IMR-90 (cell line): ENCODE measurements at regions not wholly inside any gene's neighbourhood (a gene's known extent, or its start where the extent isn't known, plus 50 kb on each side); places are given as distances from the start of the nearest gene placed in this dataset.
A peak's percentile ranks its signal among the peaks of the same experiment; 100 is the strongest.

Source experiments
- ATAC-seq: fragments of 200-7000 bp; cut with Tn5 transposase; 2 replicates; pipeline ENCODE4 v1.9.1; 2020; ENCODE audit warnings: low read depth, mild to moderate bottlenecking, moderate library complexity
- BruUV-seq: library from RNA; stranded (reverse); fragments of 400-500 nt; replicated peaks from 2 replicates; lab custom pipeline; 2021; lab: Mats Ljungman, UMichigan
- CTCF ChIA-PET: fragments of 300-600 bp; formaldehyde crosslinking; extraction: SDS; loops from one replicate; lab custom pipeline; 2021; ENCODE audit warnings: antibody characterized with exemption; lab: Yijun Ruan, JAX
- POLR2A ChIA-PET: fragments of 300-600 bp; sonication (Branson Sonifier 250); formaldehyde crosslinking; loops from one replicate; lab custom pipeline; 2022; ENCODE audit warnings: antibody characterized with exemption; ENCODE audit not compliant: unreplicated experiment; lab: Charles Lee
- DNase-seq: peaks from one replicate; pipeline ENCODE4 v3.0.0; 2013
- H2AFZ ChIP-seq: replicated peaks from 2 replicates; pipeline ENCODE3; 2013; ENCODE audit warnings: low read length, mild to moderate bottlenecking; ENCODE audit not compliant: poor library complexity
- H2AK5ac ChIP-seq: 2 replicates; pipeline ENCODE4 v1.6.1; 2013; ENCODE audit warnings: low read depth, low read length, inconsistent platforms
- H2AK9ac ChIP-seq: replicated peaks from 2 replicates; pipeline ENCODE3; 2013; ENCODE audit warnings: mild to moderate bottlenecking, low read depth, low read length, moderate library complexity; ENCODE audit not compliant: poor library complexity
- H2BK120ac ChIP-seq: 2 replicates; pipeline ENCODE4 v1.6.1; 2013; ENCODE audit warnings: low read depth, low read length, inconsistent platforms
- H2BK15ac ChIP-seq: 3 replicates; pipeline ENCODE4 v1.6.1; 2013; ENCODE audit warnings: low read depth, low read length, inconsistent platforms
- H2BK20ac ChIP-seq: 2 replicates; pipeline ENCODE4 v1.6.1; 2013; ENCODE audit warnings: low read depth, mild to moderate bottlenecking, inconsistent platforms, low read length, moderate library complexity
- H2BK5ac ChIP-seq: 2 replicates; pipeline ENCODE4 v1.6.1; 2013; ENCODE audit warnings: mild to moderate bottlenecking, low read depth, low read length, inconsistent platforms; ENCODE audit not compliant: poor library complexity, severe bottlenecking
- H3K14ac ChIP-seq: replicated peaks from 2 replicates; pipeline ENCODE4 v1.6.1; 2013; ENCODE audit warnings: low read depth, low read length, inconsistent platforms
- H3K18ac ChIP-seq: 2 replicates; pipeline ENCODE4 v1.6.1; 2013; ENCODE audit warnings: low read depth, low read length, control low read depth
- H3K23ac ChIP-seq: 2 replicates; pipeline ENCODE4 v1.6.1; 2013; ENCODE audit warnings: low read depth, low read length, inconsistent platforms
- H3K27ac ChIP-seq: 2 replicates; pipeline ENCODE4 v1.5.1; 2013; ENCODE audit warnings: mild to moderate bottlenecking, control low read depth, low read length; ENCODE audit not compliant: insufficient read depth
- H3K27me3 ChIP-seq: 2 replicates; pipeline ENCODE4 v1.6.1; 2013; ENCODE audit warnings: low read length; ENCODE audit not compliant: control insufficient read depth, insufficient read depth
- H3K36me3 ChIP-seq: 2 replicates; pipeline ENCODE4 v1.6.1; 2013; ENCODE audit warnings: low read length, mixed read lengths; ENCODE audit not compliant: control insufficient read depth, insufficient read depth
- H3K4ac ChIP-seq: 2 replicates; pipeline ENCODE4 v1.6.1; 2013; ENCODE audit warnings: low read depth, low read length, inconsistent platforms
- H3K4me1 ChIP-seq: 2 replicates; pipeline ENCODE4 v1.6.1; 2013; ENCODE audit warnings: low read length, mixed read lengths; ENCODE audit not compliant: control insufficient read depth, insufficient read depth
- H3K4me2 ChIP-seq: 2 replicates; pipeline ENCODE4 v1.6.1; 2013; ENCODE audit warnings: low read depth, mild to moderate bottlenecking, control low read depth, low read length, moderate library complexity
- H3K4me3 ChIP-seq: 2 replicates; pipeline ENCODE4 v1.5.1; 2013; ENCODE audit warnings: low read depth, mild to moderate bottlenecking, control low read depth, low read length, moderate library complexity; ENCODE audit not compliant: insufficient read depth
- H3K56ac ChIP-seq: 2 replicates; pipeline ENCODE4 v1.6.1; 2013; ENCODE audit warnings: low read length, inconsistent platforms; ENCODE audit not compliant: insufficient read depth; ENCODE audit errors: extremely low read depth
- H3K79me1 ChIP-seq, 2 experiments: 2 replicates each; pipeline ENCODE4 v1.6.1; 2013; ENCODE audit warnings: low read length in 2 of 2, inconsistent platforms in 1 of 2, low read depth in 1 of 2
- H3K9ac ChIP-seq: 2 replicates; pipeline ENCODE4 v1.6.1; 2013; ENCODE audit warnings: low read depth, low read length, control low read depth
- H3K9me1 ChIP-seq: 2 replicates; pipeline ENCODE4 v1.6.1; 2013; ENCODE audit warnings: low read length, inconsistent platforms; ENCODE audit not compliant: insufficient read depth
- H3K9me3 ChIP-seq: 2 replicates; pipeline ENCODE4 v1.6.1; 2013; ENCODE audit warnings: low read length; ENCODE audit not compliant: control insufficient read depth, insufficient read depth
- H4K20me1 ChIP-seq: 2 replicates; pipeline ENCODE4 v1.6.1; 2013; ENCODE audit warnings: low read length, inconsistent platforms; ENCODE audit not compliant: insufficient read depth
- H4K5ac ChIP-seq: 2 replicates; pipeline ENCODE4 v1.6.1; 2013; ENCODE audit warnings: mild to moderate bottlenecking, low read depth, low read length, control low read depth
- H4K8ac ChIP-seq, 2 experiments: 2 replicates each; pipeline ENCODE4 v1.6.1; 2013; ENCODE audit warnings: low read depth in 2 of 2, low read length in 2 of 2, control low read depth in 1 of 2, inconsistent platforms in 1 of 2
- H4K91ac ChIP-seq: 2 replicates; pipeline ENCODE4 v1.6.1; 2013; ENCODE audit warnings: low read depth, low read length, inconsistent platforms; ENCODE audit not compliant: insufficient read depth
- BHLHE40 ChIP-seq: fragments of 150-350 bp; IDR thresholded peaks from 2 replicates; pipeline ENCODE4 v1.6.1; 2016; ENCODE audit warnings: mild to moderate bottlenecking, low read depth, low read length
- CEBPB ChIP-seq: IDR thresholded peaks from 2 replicates; pipeline ENCODE4 v1.6.1; 2012; ENCODE audit warnings: low read depth, low read length, improper control_type of control experiment
- CTCF ChIP-seq: conservative IDR thresholded peaks from 2 replicates; pipeline ENCODE4 v1.5.1; 2012; ENCODE audit warnings: mild to moderate bottlenecking, low read depth, low read length, improper control_type of control experiment
- ELK1 ChIP-seq: fragments of 150-350 bp; IDR thresholded peaks from 2 replicates; pipeline ENCODE4 v1.6.1; 2016; ENCODE audit warnings: low read depth, mild to moderate bottlenecking, low read length, moderate library complexity, borderline replicate concordance
- MAZ ChIP-seq: IDR thresholded peaks from 2 replicates; pipeline ENCODE4 v1.6.1; 2012; ENCODE audit warnings: low read depth, mild to moderate bottlenecking, low read length, improper control_type of control experiment, moderate library complexity, borderline replicate concordance
- NFE2L2 ChIP-seq: fragments of 150-350 bp; IDR thresholded peaks from 2 replicates; pipeline ENCODE4 v1.6.1; 2016; ENCODE audit warnings: low read depth, mild to moderate bottlenecking, low read length
- POLR2A ChIP-seq: IDR thresholded peaks from 2 replicates; pipeline ENCODE4 v1.6.1; 2012; ENCODE audit warnings: mild to moderate bottlenecking, low read depth, low read length
- RAD21 ChIP-seq: IDR thresholded peaks from 2 replicates; pipeline ENCODE4 v1.6.1; 2012; ENCODE audit warnings: low read length, improper control_type of control experiment
- RCOR1 ChIP-seq: IDR thresholded peaks from 2 replicates; pipeline ENCODE4 v1.6.1; 2012; ENCODE audit warnings: mild to moderate bottlenecking, low read length, improper control_type of control experiment; ENCODE audit not compliant: insufficient replicate concordance
- SMC3 ChIP-seq: fragments of 150-350 bp; IDR thresholded peaks from 2 replicates; pipeline ENCODE4 v1.6.1; 2016; ENCODE audit warnings: low read depth, mild to moderate bottlenecking, antibody characterized with exemption, low read length, moderate library complexity
- USF2 ChIP-seq: fragments of 150-350 bp; IDR thresholded peaks from 2 replicates; pipeline ENCODE4 v1.6.1; 2017; ENCODE audit warnings: mild to moderate bottlenecking, antibody characterized with exemption, low read length, low read depth
- WGBS, 2 experiments: methylation state at CpG; one replicate each; pipeline versions ENCODE4 v1.1.5 to v1.1.7; 2013; ENCODE audit warnings: missing lambda C conversion rate in 2 of 2; ENCODE audit not compliant: insufficient read length in 1 of 2; ENCODE audit errors: extremely low coverage in 2 of 2; 5-methylcytosine and 5-hydroxymethylcytosine counted together
- dilution Hi-C: fragments of 300-500 bp; cut with HindIII; formaldehyde crosslinking; loops from one replicate; pipeline ENCODE4 v1.14.3; 2018; ENCODE audit warnings: low sequenced_read_pairs; ENCODE audit not compliant: unreplicated experiment
- in situ Hi-C: fragments of 300-500 bp; cut with MboI; formaldehyde crosslinking; loops from 3 replicates; pipeline ENCODE4 v1.14.3; 2019; ENCODE audit warnings: low sequenced_read_pairs, inconsistent platforms, mixed read lengths
- intact Hi-C: fragments of 100-400 bp; cut with micrococcal nuclease; formaldehyde crosslinking; loops from 2 replicates; pipeline ENCODE4 v1.10.0; 2022

DNA sequence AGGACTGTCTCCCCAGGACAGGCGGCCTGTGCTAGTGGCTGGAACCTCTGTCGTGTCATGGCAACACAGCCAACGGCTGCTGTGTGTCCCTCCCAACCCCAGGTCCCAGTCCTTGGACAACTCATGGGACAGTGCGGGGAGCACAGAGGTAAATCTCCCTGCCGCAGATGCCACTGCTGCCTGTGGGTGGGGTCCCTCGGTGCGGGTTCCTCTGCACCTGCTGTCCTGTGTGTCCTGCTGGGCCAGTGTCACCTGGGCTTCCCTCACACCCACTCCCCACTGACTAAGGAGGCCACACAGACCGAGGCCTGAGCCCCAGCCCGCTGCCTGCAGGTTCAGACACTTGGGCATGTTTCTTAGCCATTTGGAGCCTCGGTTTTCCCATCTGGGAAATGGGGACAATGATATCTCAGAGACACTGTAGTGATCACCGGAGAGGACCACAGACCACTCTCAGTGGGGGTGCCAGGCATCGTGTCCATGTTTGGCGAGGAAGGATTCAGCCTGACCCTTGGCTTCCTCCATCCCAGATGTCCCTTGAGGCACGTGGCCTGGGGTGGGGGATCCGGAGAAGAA lies 96.5 kb downstream of the SIK1 start:
- Histone ChIP-seq H3K4me2 (no peak overlapping the region), H4K5ac (no peak overlapping the region), H2BK5ac (no peak overlapping the region), H2AK5ac (peak overlapping the region; percentile 68), H3K36me3 (no peaks in the 10 kb centered on the region), H4K91ac (peak overlapping the region; percentile 4; the same call in 1 of the 2 replicates), H3K4me1 (peaks cover 23% of the 10 kb centered on the region), H2BK15ac (0 out of 3 replicates have a peak overlapping the region, but pooled peaks have one; percentile 20), H2AK9ac (peak overlapping the region; percentile 68), H3K79me1 (peaks cover 0 to 13% of the 10 kb centered on the region in 2 experiments; a peak in 2 of 4 replicates), H3K9me3 (no peaks in the 10 kb centered on the region), H3K4me3 (no peak overlapping the region), H3K23ac (no peak overlapping the region), H2BK20ac (no peak overlapping the region), H3K27me3 (no peaks in the 10 kb centered on the region; the same call in 1 of the 2 replicates), H3K27ac (no peak overlapping the region), H3K9me1 (peaks cover 22% of the 10 kb centered on the region), H4K20me1 (no peaks in the 10 kb centered on the region), H3K9ac (no peak overlapping the region), H3K14ac (no peak overlapping the region), H3K56ac (no peak overlapping the region), H3K4ac (no peak overlapping the region; the same call in 1 of the 2 replicates), H2BK120ac (no peak overlapping the region), H4K8ac (no peak overlapping the region), H2AFZ (no peak overlapping the region), H3K18ac (no peak overlapping the region)
- no peak for ATAC-seq
- intact Hi-C loops (no loop called here), dilution Hi-C loops (no loop called here), in situ Hi-C loops (no loop called here)
- no peak for TF ChIP-seq ELK1
- TF ChIP-seq NFE2L2 = no peak
- TF ChIP-seq BHLHE40 = no peak
- no peak for TF ChIP-seq SMC3
- no peak for TF ChIP-seq USF2
- no peak for TF ChIP-seq CEBPB
- no peak for TF ChIP-seq POLR2A
- TF ChIP-seq MAZ = no peak
- no peak for TF ChIP-seq RCOR1
- no peak for TF ChIP-seq RAD21
- no peak for TF ChIP-seq CTCF
- ChIA-PET CTCF (no interaction called here), POLR2A (no interaction called here)
- no peak for DNase-seq
- 100% methylated on average over 3 of the region's 15 CpGs; no CpG with 5 or more reads in 1 of the 2 experiments for WGBS, 2 experiments
- BruUV-seq = no TSS peak
